Neural crest cell (in vitro differentiated cells): ENCODE measurements at regions not wholly inside any gene's neighbourhood (a gene's known extent, or its start where the extent isn't known, plus 50 kb on each side); places are given as distances from the start of the nearest gene placed in this dataset.

Experiments used
- DNase-seq: peaks from one replicate; pipeline ENCODE4 v3.0.0; 2021; ENCODE audit warnings: low read depth, mixed read lengths, low spot score
- H3K27ac Mint-ChIP-seq: one replicate; pipeline ENCODE4 v1.8.0; 2021; ENCODE audit warnings: mild to moderate bottlenecking, mixed read lengths; ENCODE audit not compliant: unreplicated experiment
- H3K27me3 Mint-ChIP-seq: 2 replicates; pipeline ENCODE4 v1.8.0; 2021; ENCODE audit warnings: low read depth, mild to moderate bottlenecking, mixed read lengths
- H3K36me3 Mint-ChIP-seq: 2 replicates; pipeline ENCODE4 v1.8.0; 2021; ENCODE audit warnings: low read depth, mild to moderate bottlenecking, mixed read lengths
- H3K4me1 Mint-ChIP-seq: 2 replicates; pipeline ENCODE4 v1.8.0; 2021; ENCODE audit warnings: mixed read lengths
- H3K4me3 Mint-ChIP-seq: one replicate; pipeline ENCODE4 v1.8.0; 2021; ENCODE audit warnings: mild to moderate bottlenecking, mixed read lengths
- H3K9me3 Mint-ChIP-seq: 2 replicates; pipeline ENCODE4 v1.8.0; 2021; ENCODE audit warnings: mixed read lengths
- TF ChIP-seq, protein P1 (sequence below): fragments of 200-600 bp; sonication (generic); conservative IDR thresholded peaks from 2 replicates; pipeline ENCODE4 v1.5.0; 2021; ENCODE audit warnings: antibody characterized with exemption, mild to moderate bottlenecking

GRCh38 chr4:38598489-38598888, 65.5 kb upstream of the KLF3 start:
- Mint-ChIP-seq H3K4me3 (no peak overlapping the region), H3K36me3 (peaks cover 2% of the 10 kb centered on the region), H3K4me1 (peaks cover 4% of the 10 kb centered on the region), H3K9me3 (peaks cover 3% of the 10 kb centered on the region), H3K27ac (no peak overlapping the region), H3K27me3 (no peaks in the 10 kb centered on the region)
- no peak for DNase-seq
- TF ChIP-seq, protein P1, sequence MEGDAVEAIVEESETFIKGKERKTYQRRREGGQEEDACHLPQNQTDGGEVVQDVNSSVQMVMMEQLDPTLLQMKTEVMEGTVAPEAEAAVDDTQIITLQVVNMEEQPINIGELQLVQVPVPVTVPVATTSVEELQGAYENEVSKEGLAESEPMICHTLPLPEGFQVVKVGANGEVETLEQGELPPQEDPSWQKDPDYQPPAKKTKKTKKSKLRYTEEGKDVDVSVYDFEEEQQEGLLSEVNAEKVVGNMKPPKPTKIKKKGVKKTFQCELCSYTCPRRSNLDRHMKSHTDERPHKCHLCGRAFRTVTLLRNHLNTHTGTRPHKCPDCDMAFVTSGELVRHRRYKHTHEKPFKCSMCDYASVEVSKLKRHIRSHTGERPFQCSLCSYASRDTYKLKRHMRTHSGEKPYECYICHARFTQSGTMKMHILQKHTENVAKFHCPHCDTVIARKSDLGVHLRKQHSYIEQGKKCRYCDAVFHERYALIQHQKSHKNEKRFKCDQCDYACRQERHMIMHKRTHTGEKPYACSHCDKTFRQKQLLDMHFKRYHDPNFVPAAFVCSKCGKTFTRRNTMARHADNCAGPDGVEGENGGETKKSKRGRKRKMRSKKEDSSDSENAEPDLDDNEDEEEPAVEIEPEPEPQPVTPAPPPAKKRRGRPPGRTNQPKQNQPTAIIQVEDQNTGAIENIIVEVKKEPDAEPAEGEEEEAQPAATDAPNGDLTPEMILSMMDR, result no peak

- H3K36me3 Mint-ChIP-seq, result peaks cover 2% of the 10 kb centered on the region
- DNase-seq, result no peak
- H3K9me3 Mint-ChIP-seq, result peaks cover 3% of the 10 kb centered on the region
- TF ChIP-seq, protein P1, result no peak
- peaks cover 13% of the 10 kb centered on the region for H3K4me1 Mint-ChIP-seq
- H3K27me3 Mint-ChIP-seq, result no peaks in the 10 kb centered on the region
- H3K27ac Mint-ChIP-seq, result no peak overlapping the region
- H3K4me3 Mint-ChIP-seq, result no peak overlapping the region
Measured at GRCh38 chr4:38600575-38600974, 63.4 kb upstream of the KLF3 start.

- TF ChIP-seq, protein P1, result no peak
Measured at GRCh38 chr4:38601244-38601915, 62.6 kb upstream of the KLF3 start.

DNA sequence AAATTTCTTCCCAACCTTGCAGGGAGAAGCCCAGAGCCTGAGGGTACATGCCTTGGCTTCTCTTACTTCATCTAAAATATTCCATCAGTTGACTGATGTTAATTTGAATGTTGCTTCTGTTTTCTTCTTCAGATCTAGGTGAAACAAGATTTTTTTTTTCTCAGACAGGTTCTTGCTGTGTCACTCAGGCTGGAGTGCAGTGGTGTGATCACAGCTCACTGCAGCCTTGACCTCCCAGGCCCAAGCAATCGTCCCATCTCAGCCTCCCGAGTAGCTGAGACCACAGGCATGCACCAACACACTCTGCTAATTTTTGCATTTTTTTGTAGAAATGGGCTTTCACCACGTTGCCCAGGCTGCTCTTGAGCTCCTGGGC, 62.1 kb upstream of the KLF3 start:
- H3K27ac Mint-ChIP-seq, result no peak overlapping the region
- DNase-seq, result no peak
- no peaks in the 10 kb centered on the region for H3K27me3 Mint-ChIP-seq
- H3K9me3 Mint-ChIP-seq, result peaks cover 3% of the 10 kb centered on the region
- TF ChIP-seq, protein P1, result no peak
- peaks cover 2% of the 10 kb centered on the region for H3K36me3 Mint-ChIP-seq
- no peak overlapping the region for H3K4me3 Mint-ChIP-seq
- peaks cover 24% of the 10 kb centered on the region for H3K4me1 Mint-ChIP-seq

More at GRCh38 chr4:38601244-38601915, 62.6 kb upstream of the KLF3 start:
- H3K27me3 Mint-ChIP-seq, result no peaks in the 10 kb centered on the region
- no peak overlapping the region for H3K27ac Mint-ChIP-seq
- no peak overlapping the region for H3K4me3 Mint-ChIP-seq
- peaks cover 21% of the 10 kb centered on the region for H3K4me1 Mint-ChIP-seq
- DNase-seq, result no peak
- H3K36me3 Mint-ChIP-seq, result peaks cover 2% of the 10 kb centered on the region
- peaks cover 3% of the 10 kb centered on the region for H3K9me3 Mint-ChIP-seq

DNA sequence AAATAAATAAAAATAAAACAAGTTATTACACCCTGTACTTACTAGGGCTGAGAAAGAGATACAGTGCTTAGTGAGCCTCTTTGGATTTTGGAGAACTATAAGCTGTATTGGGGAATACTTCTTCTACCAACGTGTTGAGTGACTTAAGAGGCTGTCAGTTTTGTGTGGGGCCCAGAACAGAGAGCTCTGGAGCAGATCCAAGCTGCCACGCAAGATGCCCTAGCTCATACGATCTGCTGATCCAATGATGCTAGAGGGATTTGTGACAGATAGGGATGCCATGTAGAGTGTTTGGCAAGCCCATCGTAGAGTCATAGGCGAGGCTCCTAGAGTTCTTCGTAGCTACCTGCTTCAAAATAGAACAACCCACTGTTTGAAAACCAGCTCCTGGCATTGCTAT, 60.3 kb upstream of the KLF3 start:
- Mint-ChIP-seq H3K27ac (no peak overlapping the region), H3K27me3 (no peaks in the 10 kb centered on the region), H3K9me3 (peaks cover 3% of the 10 kb centered on the region), H3K36me3 (peaks cover 2% of the 10 kb centered on the region), H3K4me3 (no peak overlapping the region), H3K4me1 (peaks cover 26% of the 10 kb centered on the region)
- DNase-seq, result no peak
- TF ChIP-seq, protein P1, result no peak
